NCI-H82 (cell line): ENCODE measurements at regions not wholly inside any gene's neighbourhood (a gene's known extent, or its start where the extent isn't known, plus 50 kb on each side); places are given as distances from the start of the nearest gene placed in this dataset.
A peak's percentile ranks its signal among the peaks of the same experiment; 100 is the strongest.
"Not testable (repeated sequence)": the region's sequence is repeated elsewhere in the genome, so short reads cannot be mapped to it uniquely, and the experiment has no call there.

Experiments used
- DNase-seq: peaks from one replicate; lab custom pipeline; 2025; lab: John Stamatoyannopoulos, UW

DNA sequence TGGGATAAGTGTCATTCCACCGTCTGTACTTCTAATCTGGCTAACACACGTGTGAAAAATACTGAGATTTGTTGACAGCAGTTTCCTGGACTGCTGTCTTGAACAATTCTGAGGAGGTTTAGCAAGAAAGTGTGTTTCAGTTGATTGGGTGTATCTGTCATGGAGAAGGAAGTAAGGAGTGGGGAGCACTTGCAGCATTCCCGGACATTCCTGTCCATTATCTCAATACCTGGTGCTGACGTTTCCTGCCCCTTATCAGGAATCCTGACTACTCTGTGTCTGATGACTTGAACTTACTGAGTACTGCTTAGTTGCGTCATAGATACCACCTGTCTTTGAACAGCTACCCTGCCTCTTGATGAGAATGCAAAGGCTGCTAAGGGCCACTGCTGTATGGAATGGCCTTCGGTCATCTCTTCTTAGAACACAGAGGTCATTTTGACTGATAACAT lies 72.0 kb upstream of the VKORC1L1 start:
- no peak for DNase-seq

DNA sequence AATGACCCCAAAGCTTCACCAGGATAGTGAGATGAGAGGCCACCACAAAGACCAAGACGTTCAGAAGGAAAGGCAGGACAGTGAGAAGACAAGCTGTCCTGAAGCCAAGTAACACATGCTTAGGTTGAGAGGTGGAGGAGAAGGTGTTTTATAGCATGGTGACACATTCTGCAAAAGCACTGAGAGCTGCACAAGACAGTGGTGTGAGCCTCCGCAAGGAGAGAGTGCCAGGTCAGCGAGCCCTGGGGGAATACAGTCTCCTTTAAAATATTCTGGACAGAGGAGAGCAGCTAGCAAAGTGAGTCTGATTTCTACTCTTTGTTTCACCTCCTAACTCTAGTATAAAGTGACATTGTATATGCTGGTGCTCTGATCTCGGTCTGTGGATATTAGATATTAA lies 68.0 kb upstream of the VKORC1L1 start:
- no peak for DNase-seq

DNA sequence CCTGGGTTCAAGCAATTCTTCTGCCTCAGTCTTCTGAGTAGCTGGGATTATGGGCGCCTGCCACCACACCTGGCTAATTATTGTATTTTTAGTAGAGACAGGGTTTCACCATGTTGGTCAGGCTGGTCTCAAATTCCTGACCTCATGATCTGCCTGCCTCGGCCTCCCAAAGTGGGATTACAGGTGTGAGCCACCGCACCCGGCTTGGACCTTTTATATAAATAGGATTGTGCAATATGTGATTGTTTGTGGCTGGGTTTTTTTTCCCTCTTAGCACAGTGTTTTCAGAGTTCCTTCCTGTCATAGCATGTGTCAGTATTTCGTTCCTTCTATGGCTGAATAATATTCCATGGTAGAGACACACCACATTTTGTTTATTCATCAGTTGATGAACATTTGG lies 65.8 kb upstream of the VKORC1L1 start:
- DNase-seq: not testable (repeated sequence)

DNA sequence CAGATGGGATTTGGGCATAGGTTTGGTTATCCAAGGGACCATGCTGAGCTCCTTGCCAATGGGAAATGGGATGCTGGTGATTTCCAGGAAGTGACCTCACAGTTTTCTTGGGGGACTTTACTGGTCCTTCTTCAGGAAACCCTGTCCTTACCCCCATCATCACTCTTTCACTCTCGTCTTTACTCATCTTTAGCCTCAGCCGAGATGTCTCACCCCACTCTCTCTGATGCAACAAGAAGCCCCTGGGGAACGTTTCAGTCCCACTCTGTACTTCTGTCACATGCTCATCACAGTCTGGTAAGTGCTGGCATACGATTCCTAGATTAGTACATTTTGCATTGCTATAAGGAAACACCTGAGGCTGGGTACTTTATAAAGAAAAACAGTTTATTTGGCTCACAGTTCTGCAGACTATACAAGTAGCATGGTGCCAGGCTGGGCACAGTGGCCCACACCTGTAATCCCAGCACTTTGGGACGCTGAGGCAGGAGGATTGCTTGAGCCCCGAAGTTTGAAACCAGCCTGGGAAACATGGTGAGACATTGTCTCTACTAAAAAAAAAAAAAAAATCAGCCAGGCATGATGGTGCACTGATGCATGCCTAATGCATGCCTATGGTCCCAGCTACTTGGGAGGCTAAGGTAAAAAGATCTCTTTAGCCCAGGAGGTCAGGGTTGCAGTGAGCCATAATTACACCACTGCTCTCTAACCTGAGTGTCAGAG lies 63.5 kb upstream of the VKORC1L1 start:
- no peak for DNase-seq

DNA sequence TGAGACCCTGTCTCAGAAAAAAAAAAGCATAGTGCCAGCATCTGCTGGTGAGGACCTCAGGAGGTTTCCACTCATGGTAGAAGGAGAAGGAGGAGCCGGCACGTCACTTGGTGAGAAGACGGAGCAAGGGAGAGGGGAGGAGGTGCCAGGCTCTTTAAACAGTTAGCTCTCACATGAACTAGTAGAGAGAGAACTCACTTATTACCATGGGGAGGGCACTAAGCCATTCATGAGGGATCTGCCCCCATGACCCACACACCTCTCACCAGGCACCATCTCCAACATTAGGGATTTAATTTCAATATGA lies 62.9 kb upstream of the VKORC1L1 start:
- DNase-seq: no peak

DNA sequence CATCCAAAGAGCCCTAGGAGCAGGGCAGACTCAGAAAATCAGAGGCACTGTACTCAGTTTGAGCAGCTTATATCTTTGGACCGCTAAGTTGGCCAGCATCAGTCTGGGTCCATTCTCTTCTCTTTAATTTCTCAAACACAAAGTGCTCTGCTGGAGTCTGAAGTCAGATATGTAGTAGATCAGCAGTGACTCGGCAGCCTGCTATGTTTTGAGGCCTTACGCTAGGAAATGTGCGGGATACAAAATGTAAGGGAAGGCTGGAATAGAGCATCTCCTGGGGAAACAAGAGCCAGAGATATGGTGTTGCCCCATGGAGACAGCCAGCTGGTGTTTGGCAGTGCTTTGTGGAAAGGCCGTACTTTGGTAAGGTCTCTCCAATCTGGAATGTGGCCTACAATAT lies 60.6 kb upstream of the VKORC1L1 start:
- DNase-seq: no peak

DNA sequence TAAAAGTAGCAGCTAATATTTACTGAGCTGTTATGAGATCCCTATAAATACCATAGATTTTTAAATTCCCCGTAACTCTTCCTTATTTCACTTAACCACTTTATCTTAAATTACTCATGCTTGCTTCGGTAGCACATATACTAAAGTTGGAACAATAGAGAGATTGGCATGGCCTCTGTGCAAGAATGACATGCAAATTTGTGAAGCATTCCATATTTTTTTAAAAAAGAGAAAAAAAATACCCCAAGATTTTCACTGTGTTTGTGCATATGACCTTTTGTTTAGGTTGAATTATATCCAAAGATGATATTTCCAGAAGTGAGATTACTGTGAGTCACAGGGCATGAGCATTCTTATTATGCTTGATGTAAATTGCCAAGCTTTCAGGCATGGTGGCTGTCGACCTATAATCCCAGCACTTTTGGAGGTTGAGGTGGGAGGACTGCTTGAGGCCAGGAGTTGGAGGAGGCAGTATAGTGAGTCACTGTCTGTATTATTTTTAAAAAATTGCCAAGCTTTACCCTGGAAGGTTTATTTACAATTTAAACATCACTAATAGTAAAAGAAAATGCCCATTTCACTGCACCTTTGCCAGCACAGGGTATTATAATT lies 58.2 kb upstream of the VKORC1L1 start:
- DNase-seq: not testable (repeated sequence)

DNA sequence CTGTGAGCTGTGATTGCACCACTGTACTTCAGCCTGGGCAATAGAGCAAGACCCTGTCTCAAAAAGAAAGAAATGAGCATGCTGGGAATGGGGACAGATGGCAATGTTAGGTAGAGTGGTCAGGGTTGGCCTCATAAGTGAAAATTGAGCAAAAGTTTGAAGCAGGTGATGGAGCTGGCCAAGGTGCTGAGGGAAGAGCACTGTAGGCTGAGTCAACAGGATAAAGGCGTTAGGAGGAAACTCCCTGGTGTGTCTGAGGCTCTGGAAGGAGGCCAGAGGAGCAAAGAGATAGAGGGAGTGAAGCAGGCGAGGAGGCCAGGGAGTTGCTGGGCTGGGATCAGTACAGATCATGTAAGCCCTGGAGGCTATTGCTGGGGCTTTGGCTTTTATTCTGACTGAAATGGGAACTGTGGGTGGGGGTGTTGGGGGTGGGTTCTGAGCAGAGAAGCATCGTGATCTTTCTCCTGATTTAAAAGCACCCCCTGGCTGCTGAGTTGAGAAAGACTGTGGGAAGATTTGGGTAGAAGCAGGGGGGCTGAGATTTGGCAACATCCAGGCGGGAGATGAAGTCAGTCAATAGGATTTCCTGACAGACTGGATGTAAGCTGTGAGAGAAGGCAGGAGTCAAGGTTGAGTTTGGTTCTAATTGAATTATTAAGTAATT lies 52.5 kb upstream of the VKORC1L1 start:
- peak; percentile 90 for DNase-seq
